OCI-LY1 (cell line): ENCODE measurements at regions not wholly inside any gene's neighbourhood (a gene's known extent, or its start where the extent isn't known, plus 50 kb on each side); places are given as distances from the start of the nearest gene placed in this dataset.

ENCODE experiments used
- EZH2 ChIP-seq: fragments of 200-600 bp; sonication (generic), shearing (Covaris generic); IDR thresholded peaks from 2 replicates; pipeline ENCODE4 v1.8.0; 2017; ENCODE audit warnings: borderline replicate concordance, mixed run types, mild to moderate bottlenecking, antibody characterized with exemption, low read length, moderate library complexity, mixed read lengths
- TF ChIP-seq, protein P1 (sequence below): fragments of 200-600 bp; sonication (generic), shearing (Covaris generic); IDR thresholded peaks from 2 replicates; pipeline ENCODE4 v1.5.1; 2017; ENCODE audit warnings: mild to moderate bottlenecking, antibody characterized with exemption, low read length, moderate library complexity, mixed read lengths

DNA sequence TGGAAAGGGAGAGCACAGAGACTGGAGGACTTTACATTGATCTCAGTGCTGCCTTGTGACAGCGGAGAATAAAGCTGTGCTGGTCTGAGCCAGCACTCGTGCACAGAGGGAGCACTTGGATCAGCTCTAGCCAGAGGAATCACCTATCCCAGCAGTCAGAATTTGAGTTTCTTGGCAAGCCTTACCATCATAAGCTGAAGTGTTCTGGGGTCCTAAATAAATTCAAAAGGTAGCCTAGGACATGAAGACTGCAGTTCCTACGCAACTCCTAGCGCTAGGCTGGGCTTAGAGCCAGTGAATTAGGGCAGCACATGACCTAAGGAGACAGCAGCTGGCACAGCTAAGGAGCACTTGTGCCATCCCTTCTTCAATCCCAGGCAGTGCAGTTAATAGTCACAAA is 119.5 kb downstream of the HMHB1 start:
- TF ChIP-seq, protein P1, sequence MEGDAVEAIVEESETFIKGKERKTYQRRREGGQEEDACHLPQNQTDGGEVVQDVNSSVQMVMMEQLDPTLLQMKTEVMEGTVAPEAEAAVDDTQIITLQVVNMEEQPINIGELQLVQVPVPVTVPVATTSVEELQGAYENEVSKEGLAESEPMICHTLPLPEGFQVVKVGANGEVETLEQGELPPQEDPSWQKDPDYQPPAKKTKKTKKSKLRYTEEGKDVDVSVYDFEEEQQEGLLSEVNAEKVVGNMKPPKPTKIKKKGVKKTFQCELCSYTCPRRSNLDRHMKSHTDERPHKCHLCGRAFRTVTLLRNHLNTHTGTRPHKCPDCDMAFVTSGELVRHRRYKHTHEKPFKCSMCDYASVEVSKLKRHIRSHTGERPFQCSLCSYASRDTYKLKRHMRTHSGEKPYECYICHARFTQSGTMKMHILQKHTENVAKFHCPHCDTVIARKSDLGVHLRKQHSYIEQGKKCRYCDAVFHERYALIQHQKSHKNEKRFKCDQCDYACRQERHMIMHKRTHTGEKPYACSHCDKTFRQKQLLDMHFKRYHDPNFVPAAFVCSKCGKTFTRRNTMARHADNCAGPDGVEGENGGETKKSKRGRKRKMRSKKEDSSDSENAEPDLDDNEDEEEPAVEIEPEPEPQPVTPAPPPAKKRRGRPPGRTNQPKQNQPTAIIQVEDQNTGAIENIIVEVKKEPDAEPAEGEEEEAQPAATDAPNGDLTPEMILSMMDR, result no peak
- no peak for TF ChIP-seq EZH2
